Vagina (tissue), 2 donors: ENCODE measurements at regions not wholly inside any gene's neighbourhood (a gene's known extent, or its start where the extent isn't known, plus 50 kb on each side); places are given as distances from the start of the nearest gene placed in this dataset.

ENCODE experiments used
- DNase-seq, 2 donors: peaks; one replicate each; pipeline ENCODE4 v3.0.0-alpha.2; 2017; ENCODE audit errors: extremely low spot score in 2 of 2
- H3K27ac ChIP-seq: fragments of 200-600 bp; sonication (generic); one replicate; pipeline ENCODE4 v1.5.1; 2019
- H3K27me3 ChIP-seq: fragments of 200-600 bp; sonication (generic); one replicate; pipeline ENCODE4 v1.5.1; 2019
- H3K36me3 ChIP-seq, 2 donors: fragments of 200-600 bp; sonication (generic); one replicate each; pipeline ENCODE4 v1.5.1; 2017 to 2019
- H3K4me1 ChIP-seq: fragments of 200-600 bp; sonication (generic); one replicate; pipeline ENCODE4 v1.5.1; 2019
- H3K4me3 ChIP-seq, 2 donors: fragments of 200-600 bp; sonication (generic); 1 replicate in 1 of 2; 2 replicates in 1 of 2; pipeline ENCODE4 v1.5.1; 2016 to 2019
- H3K9me3 ChIP-seq: fragments of 200-600 bp; sonication (generic); one replicate; pipeline ENCODE4 v1.5.1; 2019
- CTCF ChIP-seq, 3 experiments: fragments of 450-650 bp in 2 of 3; fragments of 200-600 bp in 1 of 3; sonication (generic) in 1 of 3; IDR thresholded peaks; one replicate each; pipeline ENCODE4 v1.5.1; 2017 to 2019; ENCODE audit warnings: antibody characterized with exemption in 3 of 3, mild to moderate bottlenecking in 2 of 3, moderate library complexity in 2 of 3
- POLR2A ChIP-seq, 2 donors: fragments of 450-650 bp; IDR thresholded peaks; one replicate each; pipeline ENCODE4 v1.6.1; 2017; ENCODE audit warnings: antibody characterized with exemption in 2 of 2, mild to moderate bottlenecking in 2 of 2, moderate library complexity in 2 of 2
- POLR2AphosphoS5 ChIP-seq, 2 donors: sonication (generic); formaldehyde crosslinking; IDR thresholded peaks; one replicate each; pipeline ENCODE4 v1.9.0; 2017; ENCODE audit warnings: antibody characterized with exemption in 2 of 2, mild to moderate bottlenecking in 2 of 2, low read depth in 1 of 2; ENCODE audit not compliant: insufficient read depth in 1 of 2
- intact Hi-C: fragments of 100-400 bp; cut with DNase I; formaldehyde crosslinking; loops from one replicate; pipeline ENCODE4 v1.15.1; 2023

- no peaks in the 10 kb centered on the region for H3K4me1 ChIP-seq
- no peak overlapping the region for H3K27ac ChIP-seq
- H3K9me3 ChIP-seq, result no peaks in the 10 kb centered on the region
- no peaks in the 10 kb centered on the region for H3K36me3 ChIP-seq
- no peak overlapping the region for H3K4me3 ChIP-seq
- TF ChIP-seq POLR2A (IDR thresholded peaks at IDR 0.05) (no peak), POLR2AphosphoS5 (IDR thresholded peaks at IDR 0.05; ENCODE audit: insufficient read depth in 1 of 2, low read depth in 1 of 2) (no peak), CTCF (IDR thresholded peaks at IDR 0.05) (no peak)
- intact Hi-C loops, result no loop called here
- DNase-seq, result no peak
- H3K27me3 ChIP-seq, result no peaks in the 10 kb centered on the region
Observed at GRCh38 chr5:121386334-121386733, 465.3 kb upstream of the FTMT start.

- Histone ChIP-seq H3K4me3 (no peak overlapping the region), H3K27ac (no peak overlapping the region), H3K4me1 (no peaks in the 10 kb centered on the region), H3K36me3 (no peaks in the 10 kb centered on the region), H3K27me3 (no peaks in the 10 kb centered on the region), H3K9me3 (no peaks in the 10 kb centered on the region)
- TF ChIP-seq POLR2A (IDR thresholded peaks at IDR 0.05), result no peak
- TF ChIP-seq POLR2AphosphoS5 (IDR thresholded peaks at IDR 0.05; ENCODE audit: insufficient read depth in 1 of 2, low read depth in 1 of 2), result no peak
- no peak for TF ChIP-seq CTCF (IDR thresholded peaks at IDR 0.05)
- intact Hi-C loops, result no loop called here
- no peak for DNase-seq
Observed at GRCh38 chr5:121396716-121397115, 455.0 kb upstream of the FTMT start.

- Histone ChIP-seq H3K4me1 (no peaks in the 10 kb centered on the region), H3K27me3 (no peaks in the 10 kb centered on the region), H3K27ac (no peak overlapping the region), H3K36me3 (no peaks in the 10 kb centered on the region), H3K4me3 (no peak overlapping the region), H3K9me3 (no peaks in the 10 kb centered on the region)
- DNase-seq, result no peak
- intact Hi-C loops, result no loop called here
- TF ChIP-seq POLR2AphosphoS5 (IDR thresholded peaks at IDR 0.05; ENCODE audit: insufficient read depth in 1 of 2, low read depth in 1 of 2) (no peak), POLR2A (IDR thresholded peaks at IDR 0.05) (no peak), CTCF (IDR thresholded peaks at IDR 0.05) (no peak)
Observed at GRCh38 chr5:121399879-121400278, 451.8 kb upstream of the FTMT start.

GRCh38 chr5:121408778-121409177, 442.9 kb upstream of the FTMT start:
- DNase-seq, result no peak
- H3K4me1 ChIP-seq, result no peaks in the 10 kb centered on the region
- TF ChIP-seq CTCF (IDR thresholded peaks at IDR 0.05) (no peak), POLR2AphosphoS5 (IDR thresholded peaks at IDR 0.05; ENCODE audit: insufficient read depth in 1 of 2, low read depth in 1 of 2) (no peak), POLR2A (IDR thresholded peaks at IDR 0.05) (no peak)
- intact Hi-C loops, result no loop called here
- H3K36me3 ChIP-seq, result no peaks in the 10 kb centered on the region
- no peak overlapping the region for H3K4me3 ChIP-seq
- H3K27ac ChIP-seq, result no peak overlapping the region
- no peaks in the 10 kb centered on the region for H3K9me3 ChIP-seq
- H3K27me3 ChIP-seq, result no peaks in the 10 kb centered on the region

GRCh38 chr5:121415270-121415669, 436.4 kb upstream of the FTMT start:
- Histone ChIP-seq H3K4me1 (no peaks in the 10 kb centered on the region), H3K4me3 (no peak overlapping the region), H3K9me3 (no peaks in the 10 kb centered on the region), H3K27ac (no peak overlapping the region), H3K27me3 (no peaks in the 10 kb centered on the region), H3K36me3 (no peaks in the 10 kb centered on the region)
- intact Hi-C loops, result no loop called here
- TF ChIP-seq CTCF (IDR thresholded peaks at IDR 0.05), result no peak
- no peak for TF ChIP-seq POLR2A (IDR thresholded peaks at IDR 0.05)
- no peak for TF ChIP-seq POLR2AphosphoS5 (IDR thresholded peaks at IDR 0.05; ENCODE audit: insufficient read depth in 1 of 2, low read depth in 1 of 2)
- DNase-seq, result no peak
